ENCODE measurements at regions not wholly inside any gene's neighbourhood (a gene's known extent, or its start where the extent isn't known, plus 50 kb on each side); places are given as distances from the start of the nearest gene placed in this dataset.

DNA sequence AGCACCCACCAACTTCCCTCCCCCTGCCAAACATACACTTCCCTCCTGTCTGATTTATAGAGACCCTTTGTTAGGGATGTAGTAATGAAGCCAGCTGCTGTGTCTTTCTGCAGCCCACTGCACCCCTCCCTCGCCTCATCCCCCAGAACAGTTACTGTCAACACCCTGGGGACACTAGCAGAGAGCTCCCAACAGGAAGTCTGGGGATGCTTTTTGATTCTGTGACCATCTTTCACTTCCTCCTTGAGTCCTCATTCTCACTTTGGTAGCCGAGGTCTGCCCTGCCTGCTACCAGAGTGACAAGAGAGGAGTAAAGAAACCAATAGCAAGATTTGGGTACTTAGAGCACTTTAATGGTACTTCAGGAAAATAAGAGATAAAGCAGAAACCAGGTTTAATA lies 201.6 kb downstream of the SATB1 start:
- TF ChIP-seq, protein P1, sequence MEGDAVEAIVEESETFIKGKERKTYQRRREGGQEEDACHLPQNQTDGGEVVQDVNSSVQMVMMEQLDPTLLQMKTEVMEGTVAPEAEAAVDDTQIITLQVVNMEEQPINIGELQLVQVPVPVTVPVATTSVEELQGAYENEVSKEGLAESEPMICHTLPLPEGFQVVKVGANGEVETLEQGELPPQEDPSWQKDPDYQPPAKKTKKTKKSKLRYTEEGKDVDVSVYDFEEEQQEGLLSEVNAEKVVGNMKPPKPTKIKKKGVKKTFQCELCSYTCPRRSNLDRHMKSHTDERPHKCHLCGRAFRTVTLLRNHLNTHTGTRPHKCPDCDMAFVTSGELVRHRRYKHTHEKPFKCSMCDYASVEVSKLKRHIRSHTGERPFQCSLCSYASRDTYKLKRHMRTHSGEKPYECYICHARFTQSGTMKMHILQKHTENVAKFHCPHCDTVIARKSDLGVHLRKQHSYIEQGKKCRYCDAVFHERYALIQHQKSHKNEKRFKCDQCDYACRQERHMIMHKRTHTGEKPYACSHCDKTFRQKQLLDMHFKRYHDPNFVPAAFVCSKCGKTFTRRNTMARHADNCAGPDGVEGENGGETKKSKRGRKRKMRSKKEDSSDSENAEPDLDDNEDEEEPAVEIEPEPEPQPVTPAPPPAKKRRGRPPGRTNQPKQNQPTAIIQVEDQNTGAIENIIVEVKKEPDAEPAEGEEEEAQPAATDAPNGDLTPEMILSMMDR (IDR thresholded peaks at IDR 0.05; ENCODE audit: low read depth, low read length) = no peak
- TF ChIP-seq POLR2A (IDR thresholded peaks at IDR 0.05; ENCODE audit: extremely low read depth, insufficient read length) = no peak
- TF ChIP-seq, protein P2, sequence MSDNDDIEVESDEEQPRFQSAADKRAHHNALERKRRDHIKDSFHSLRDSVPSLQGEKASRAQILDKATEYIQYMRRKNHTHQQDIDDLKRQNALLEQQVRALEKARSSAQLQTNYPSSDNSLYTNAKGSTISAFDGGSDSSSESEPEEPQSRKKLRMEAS (IDR thresholded peaks at IDR 0.05; ENCODE audit: low read depth, low read length) = no peak

All from NB4 (cell line).